B cell (primary cell): ENCODE measurements at regions not wholly inside any gene's neighbourhood (a gene's known extent, or its start where the extent isn't known, plus 50 kb on each side); places are given as distances from the start of the nearest gene placed in this dataset.

Experiments used
- ATAC-seq: fragments of 200-7000 bp; cut with Tn5 transposase; one replicate; pipeline ENCODE4 v1.10.0; 2021; ENCODE audit warnings: low read depth, mild to moderate bottlenecking, moderate number of reproducible peaks, moderate library complexity
- CTCF ChIA-PET: fragments of 350-600 bp; sonication (Branson Sonifier 250); formaldehyde crosslinking; loops from one replicate; lab custom pipeline; 2021; ENCODE audit warnings: antibody characterized with exemption, inconsistent platforms; lab: Charles Lee
- POLR2A ChIA-PET: fragments of 350-600 bp; sonication (Branson Sonifier 250); formaldehyde crosslinking; loops from one replicate; lab custom pipeline; 2021; ENCODE audit warnings: antibody characterized with exemption; lab: Charles Lee
- DNase-seq: peaks from one replicate; pipeline ENCODE4 v3.0.0; 2013
- H2AFZ ChIP-seq: 2 replicates; pipeline ENCODE4 v1.6.1; 2012; ENCODE audit warnings: mild to moderate bottlenecking, low read depth, low read length; ENCODE audit not compliant: insufficient read depth, poor library complexity, severe bottlenecking
- H3K27ac ChIP-seq, 2 donors: 1 replicate in 1 of 2; 2 replicates in 1 of 2; pipeline ENCODE4 v1.5.1; 2012 to 2013; ENCODE audit warnings: low read length in 2 of 2, mild to moderate bottlenecking in 2 of 2, moderate library complexity in 1 of 2
- H3K27me3 ChIP-seq, 4 experiments: fragments of 200-600 bp in 1 of 4; sonication (generic) in 1 of 4; replicated peaks in 1 of 4; 1 replicate in 2 of 4; 2 replicates in 2 of 4; pipeline versions ENCODE4 v1.6.1 to v1.7.0; 2013 to 2016; ENCODE audit warnings: low read length in 3 of 4, mild to moderate bottlenecking in 2 of 4, mixed read lengths in 1 of 4, moderate library complexity in 1 of 4; ENCODE audit not compliant: insufficient read depth in 4 of 4, control insufficient read depth in 3 of 4; ENCODE audit errors: control extremely low read depth in 1 of 4
- H3K36me3 ChIP-seq, 2 experiments: replicated peaks in 1 of 2; 1 replicate in 1 of 2; 2 replicates in 1 of 2; pipeline versions ENCODE4 v1.6.1 to v1.7.1; 2013; ENCODE audit warnings: low read length in 1 of 2; ENCODE audit not compliant: insufficient read depth in 2 of 2, control insufficient read depth in 1 of 2; ENCODE audit errors: control extremely low read depth in 1 of 2, extremely low read depth in 1 of 2
- H3K4me1 ChIP-seq, 2 donors: fragments of 200-600 bp in 1 of 2; sonication (generic) in 1 of 2; 1 replicate in 1 of 2; 2 replicates in 1 of 2; pipeline versions ENCODE4 v1.5.1 to v1.6.1; 2013 to 2017; ENCODE audit warnings: low read length in 2 of 2; ENCODE audit not compliant: control insufficient read depth in 2 of 2, insufficient read depth in 2 of 2
- H3K4me2 ChIP-seq: replicated peaks from 2 replicates; pipeline ENCODE3; 2012; ENCODE audit warnings: mild to moderate bottlenecking, low read depth, low read length; ENCODE audit not compliant: poor library complexity, severe bottlenecking
- H3K4me3 ChIP-seq, 5 experiments: fragments of 200-600 bp in 1 of 5; sonication (generic) in 1 of 5; 1 replicate in 3 of 5; 2 replicates in 2 of 5; pipeline versions ENCODE4 v1.5.1 to v1.7.0; 2011 to 2016; ENCODE audit warnings: low read length in 4 of 5, mild to moderate bottlenecking in 4 of 5, low read depth in 2 of 5, control low read depth in 1 of 5, moderate library complexity in 1 of 5; ENCODE audit not compliant: insufficient read depth in 1 of 5; ENCODE audit errors: control extremely low read depth in 1 of 5, extremely low read depth in 1 of 5
- H3K79me2 ChIP-seq: fragments of 200-600 bp; sonication (generic); one replicate; pipeline ENCODE4 v1.6.0; 2016; ENCODE audit warnings: low read length; ENCODE audit not compliant: control insufficient read depth, insufficient read depth
- H3K9ac ChIP-seq: fragments of 200-600 bp; sonication (generic); 2 replicates; pipeline ENCODE4 v1.6.1; 2017; ENCODE audit warnings: mild to moderate bottlenecking, low read length, moderate library complexity
- H3K9me3 ChIP-seq, 3 donors: one replicate each; pipeline versions ENCODE4 v1.6.1 to v1.7.1; 2013; ENCODE audit warnings: low read length in 2 of 3; ENCODE audit not compliant: control insufficient read depth in 2 of 3, insufficient read depth in 1 of 3; ENCODE audit errors: control extremely low read depth in 1 of 3
- H4K20me1 ChIP-seq: 2 replicates; pipeline ENCODE4 v1.6.0; 2012; ENCODE audit warnings: mild to moderate bottlenecking, low read length; ENCODE audit not compliant: insufficient read depth, control insufficient read depth, poor library complexity, severe bottlenecking
- H3K27ac Mint-ChIP-seq: one replicate; pipeline ENCODE4 v1.8.0; 2021; ENCODE audit warnings: mixed read lengths
- H3K27me3 Mint-ChIP-seq: one replicate; pipeline ENCODE4 v1.8.0; 2021; ENCODE audit warnings: mixed read lengths
- H3K4me1 Mint-ChIP-seq: one replicate; pipeline ENCODE4 v1.8.0; 2021; ENCODE audit warnings: mixed read lengths
- H3K4me3 Mint-ChIP-seq: one replicate; pipeline ENCODE4 v1.8.0; 2021; ENCODE audit warnings: mixed read lengths
- H3K9me3 Mint-ChIP-seq: one replicate; pipeline ENCODE4 v1.8.0; 2022; ENCODE audit warnings: mixed read lengths; ENCODE audit not compliant: insufficient read depth
- EZH2 ChIP-seq: IDR thresholded peaks from 2 replicates; pipeline ENCODE4 v1.6.1; 2012; ENCODE audit warnings: borderline replicate concordance, low read depth, mild to moderate bottlenecking, moderate library complexity, low read length; ENCODE audit not compliant: insufficient read depth, poor library complexity, severe bottlenecking
- WGBS: methylation state at CpG from one replicate; pipeline ENCODE4 v1.1.5; 2013; ENCODE audit warnings: missing lambda C conversion rate; ENCODE audit not compliant: insufficient coverage; 5-methylcytosine and 5-hydroxymethylcytosine counted together
- intact Hi-C: fragments of 100-400 bp; cut with micrococcal nuclease; formaldehyde crosslinking; loops from one replicate; pipeline ENCODE4 v1.10.0; 2022
- TF ChIP-seq, protein P1 (sequence below): fragments of 200-600 bp; IDR thresholded peaks from one replicate; pipeline ENCODE4 v1.8.0; 2022; ENCODE audit warnings: antibody characterized with exemption, mild to moderate bottlenecking

DNA sequence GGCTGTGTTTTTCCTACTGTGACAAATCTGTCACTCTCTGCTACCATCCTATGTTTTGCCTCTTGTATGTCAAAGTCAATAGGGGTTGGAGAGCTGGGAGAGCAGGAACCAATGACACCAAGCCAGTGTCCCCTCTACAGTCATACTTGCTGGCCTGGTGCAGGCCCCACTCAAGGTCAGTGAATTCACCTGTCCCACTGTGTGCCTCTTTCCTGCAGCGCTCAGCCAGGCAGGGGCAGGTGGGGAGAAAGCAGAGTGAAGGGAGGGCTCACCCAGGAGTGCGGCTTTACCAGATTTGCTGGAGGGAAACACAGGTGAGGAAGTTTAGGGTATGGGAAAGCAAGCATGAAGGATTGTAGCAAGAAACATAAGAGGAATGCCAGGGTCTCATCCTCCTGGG is 114.5 kb downstream of the GYPC start:
- intact Hi-C loops: loop anchor here (10.0 kb wide), 1 partner anchor 116 kb away; the partner anchor contains the start of gene GYPC
- H3K9me3 ChIP-seq: no peaks in the 10 kb centered on the region
- 92% methylated on average over 2 of the region's 2 CpGs for WGBS
- Mint-ChIP-seq H3K27me3 (peaks cover 34% of the 10 kb centered on the region), H3K4me1 (no peaks in the 10 kb centered on the region), H3K27ac (no peak overlapping the region), H3K4me3 (no peak overlapping the region), H3K9me3 (no peaks in the 10 kb centered on the region)
- H3K4me2 ChIP-seq: no peak overlapping the region
- CTCF ChIA-PET: no interaction called here
- POLR2A ChIA-PET: no interaction called here
- H3K4me3 ChIP-seq: no peak overlapping the region
- no peaks in the 10 kb centered on the region for H3K36me3 ChIP-seq
- H3K27me3 ChIP-seq: peaks cover 0 to 12% (median 0%) of the 10 kb centered on the region in 4 experiments
- no peaks in the 10 kb centered on the region for H4K20me1 ChIP-seq
- H3K79me2 ChIP-seq: no peaks in the 10 kb centered on the region
- H3K9ac ChIP-seq: no peak overlapping the region
- DNase-seq (no peak), ATAC-seq (no peak)
- H2AFZ ChIP-seq: no peak overlapping the region
- TF ChIP-seq EZH2: no peak
- TF ChIP-seq, protein P1, sequence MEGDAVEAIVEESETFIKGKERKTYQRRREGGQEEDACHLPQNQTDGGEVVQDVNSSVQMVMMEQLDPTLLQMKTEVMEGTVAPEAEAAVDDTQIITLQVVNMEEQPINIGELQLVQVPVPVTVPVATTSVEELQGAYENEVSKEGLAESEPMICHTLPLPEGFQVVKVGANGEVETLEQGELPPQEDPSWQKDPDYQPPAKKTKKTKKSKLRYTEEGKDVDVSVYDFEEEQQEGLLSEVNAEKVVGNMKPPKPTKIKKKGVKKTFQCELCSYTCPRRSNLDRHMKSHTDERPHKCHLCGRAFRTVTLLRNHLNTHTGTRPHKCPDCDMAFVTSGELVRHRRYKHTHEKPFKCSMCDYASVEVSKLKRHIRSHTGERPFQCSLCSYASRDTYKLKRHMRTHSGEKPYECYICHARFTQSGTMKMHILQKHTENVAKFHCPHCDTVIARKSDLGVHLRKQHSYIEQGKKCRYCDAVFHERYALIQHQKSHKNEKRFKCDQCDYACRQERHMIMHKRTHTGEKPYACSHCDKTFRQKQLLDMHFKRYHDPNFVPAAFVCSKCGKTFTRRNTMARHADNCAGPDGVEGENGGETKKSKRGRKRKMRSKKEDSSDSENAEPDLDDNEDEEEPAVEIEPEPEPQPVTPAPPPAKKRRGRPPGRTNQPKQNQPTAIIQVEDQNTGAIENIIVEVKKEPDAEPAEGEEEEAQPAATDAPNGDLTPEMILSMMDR: no peak
- H3K27ac ChIP-seq: no peak overlapping the region
- no peaks in the 10 kb centered on the region for H3K4me1 ChIP-seq

DNA sequence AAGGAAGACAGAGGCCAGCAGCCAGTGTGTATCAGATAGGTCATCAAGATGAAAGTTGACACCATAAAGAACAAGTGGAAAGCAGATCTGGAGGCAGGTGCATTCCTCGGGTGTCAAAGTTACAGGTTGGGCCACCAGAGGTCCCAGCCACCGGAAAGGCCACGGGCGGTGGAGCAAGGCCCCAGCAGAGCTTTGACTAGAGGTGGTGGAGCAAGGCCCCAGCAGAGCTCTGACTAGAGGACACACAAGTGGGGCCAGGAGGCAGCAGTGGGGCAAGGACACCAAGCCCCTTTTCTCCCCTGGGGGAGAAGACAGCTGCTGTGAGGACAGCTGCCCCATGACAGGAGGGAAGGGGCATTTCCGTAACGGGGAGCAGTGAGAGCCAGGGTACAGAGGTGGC is 115.1 kb downstream of the GYPC start:
- peaks cover 3% of the 10 kb centered on the region for H3K4me1 Mint-ChIP-seq
- no peaks in the 10 kb centered on the region for H4K20me1 ChIP-seq

More for the DNA sequence above, 115.1 kb downstream of the GYPC start:
- Histone ChIP-seq H3K4me2 (no peak overlapping the region), H3K4me1 (peaks cover 0 to under 1% of the 10 kb centered on the region in 2 donors), H3K79me2 (no peaks in the 10 kb centered on the region), H2AFZ (no peak overlapping the region), H3K36me3 (no peaks in the 10 kb centered on the region), H3K27me3 (peaks cover 0 to 14% (median 0%) of the 10 kb centered on the region in 4 experiments), H3K4me3 (no peak overlapping the region), H3K9ac (no peak overlapping the region), H3K27ac (no peak overlapping the region), H3K9me3 (no peaks in the 10 kb centered on the region)
- Mint-ChIP-seq H3K4me3 (no peak overlapping the region), H3K27ac (no peak overlapping the region), H3K27me3 (peaks cover 33% of the 10 kb centered on the region), H3K9me3 (no peaks in the 10 kb centered on the region)
- ATAC-seq (no peak), DNase-seq (no peak)
- ChIA-PET CTCF (no interaction called here), POLR2A (no interaction called here)
- no peak for TF ChIP-seq EZH2
- TF ChIP-seq, protein P1: no peak
- WGBS: 92% methylated on average over 6 of the region's 6 CpGs
- intact Hi-C loops: loop anchor here (10.0 kb wide), 1 partner anchor 116 kb away; the partner anchor contains the start of gene GYPC
